GM21619 (cell line): ENCODE measurements at regions not wholly inside any gene's neighbourhood (a gene's known extent, or its start where the extent isn't known, plus 50 kb on each side); places are given as distances from the start of the nearest gene placed in this dataset.
"Not testable (repeated sequence)": the region's sequence is repeated elsewhere in the genome, so short reads cannot be mapped to it uniquely, and the experiment has no call there.

ENCODE experiments used
- ATAC-seq: cut with Tn5 transposase; IDR thresholded peaks from one replicate; pipeline ENCODE4 v1.9.1; 2021; ENCODE audit not compliant: unreplicated experiment

- not testable (repeated sequence) for ATAC-seq
Observed at GRCh38 chr10:46740368-46740767, 161.4 kb downstream of the SYT15 start.

DNA sequence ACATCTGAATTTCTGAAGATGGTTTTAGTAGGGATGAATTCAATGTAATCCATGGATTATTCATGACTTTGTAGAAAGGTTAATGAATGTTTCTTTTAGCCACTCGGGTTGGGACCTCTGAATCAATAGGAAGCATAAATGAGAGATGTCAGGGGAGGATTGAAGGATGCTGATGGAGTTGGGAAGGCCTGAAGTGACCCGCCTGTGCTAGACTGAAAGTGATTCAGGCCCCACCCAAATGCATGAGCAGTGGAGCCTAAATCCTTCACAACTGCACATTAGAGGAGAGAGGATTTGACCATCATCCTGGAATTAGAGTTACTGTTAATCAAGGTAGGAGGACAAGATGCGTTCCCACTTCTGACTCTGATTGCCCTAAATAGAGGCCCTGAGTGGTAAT lies 162.2 kb upstream of the PTPN20 start:
- peak; percentile 20 for ATAC-seq

DNA sequence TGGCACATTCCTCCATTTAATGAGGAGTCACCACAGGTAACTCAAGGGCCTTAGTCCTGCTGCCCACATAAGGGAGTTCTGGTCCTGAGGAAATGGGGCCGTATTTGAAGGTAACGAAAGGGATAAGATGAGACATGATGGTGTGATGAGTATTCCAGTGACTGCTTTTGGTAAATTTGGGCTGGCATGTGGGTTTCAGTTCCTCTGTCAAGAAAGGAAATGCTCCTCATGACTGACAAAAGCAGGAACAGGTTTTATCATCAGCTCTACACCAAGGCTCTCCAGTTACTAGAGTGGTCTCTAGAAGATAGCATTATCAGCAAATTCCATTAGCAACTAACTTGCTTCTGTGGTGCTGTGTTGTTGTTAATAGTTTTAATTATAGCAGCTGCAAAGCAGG lies 161.8 kb upstream of the PTPN20 start:
- ATAC-seq: peak; percentile 67

DNA sequence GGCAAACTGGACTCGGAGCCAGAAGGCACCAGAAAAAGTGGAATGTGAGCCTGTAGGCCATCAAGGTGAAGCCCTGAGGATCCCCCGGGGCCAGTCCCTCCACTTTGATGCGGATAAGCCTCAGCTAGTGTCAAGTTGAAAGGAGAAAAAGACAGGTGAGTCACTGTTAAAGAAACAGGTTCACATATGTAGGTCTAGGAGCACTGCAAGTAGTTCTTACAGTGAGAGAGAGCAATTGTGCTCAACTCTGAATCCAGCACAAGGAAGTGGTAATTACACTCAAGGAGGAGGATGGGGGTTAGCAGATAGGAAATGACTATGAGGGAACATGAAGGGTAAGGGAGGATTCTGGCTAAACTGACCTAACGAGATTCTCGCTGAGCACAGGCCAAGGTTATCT lies 157.5 kb upstream of the PTPN20 start:
- ATAC-seq: not testable (repeated sequence)

DNA sequence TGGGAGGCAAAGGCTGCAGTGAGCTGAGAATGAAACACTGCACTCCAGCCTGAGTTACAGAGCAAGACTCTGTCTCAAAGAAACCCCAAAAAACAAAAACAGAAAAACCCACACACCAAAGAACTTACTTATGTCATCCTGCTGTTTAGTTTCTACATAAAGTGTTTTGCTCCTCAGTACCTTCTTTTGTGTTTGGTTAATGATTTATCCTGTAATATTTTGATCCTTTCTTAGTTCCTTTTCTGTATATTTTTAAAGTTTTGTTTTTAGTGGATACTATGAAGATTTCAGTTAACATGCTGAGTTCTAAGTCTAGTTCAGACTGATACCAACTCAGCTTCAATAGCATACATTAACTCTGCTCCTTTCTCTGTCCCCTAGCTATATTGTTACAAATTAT lies 149.8 kb upstream of the PTPN20 start:
- peak; percentile 91 for ATAC-seq

DNA sequence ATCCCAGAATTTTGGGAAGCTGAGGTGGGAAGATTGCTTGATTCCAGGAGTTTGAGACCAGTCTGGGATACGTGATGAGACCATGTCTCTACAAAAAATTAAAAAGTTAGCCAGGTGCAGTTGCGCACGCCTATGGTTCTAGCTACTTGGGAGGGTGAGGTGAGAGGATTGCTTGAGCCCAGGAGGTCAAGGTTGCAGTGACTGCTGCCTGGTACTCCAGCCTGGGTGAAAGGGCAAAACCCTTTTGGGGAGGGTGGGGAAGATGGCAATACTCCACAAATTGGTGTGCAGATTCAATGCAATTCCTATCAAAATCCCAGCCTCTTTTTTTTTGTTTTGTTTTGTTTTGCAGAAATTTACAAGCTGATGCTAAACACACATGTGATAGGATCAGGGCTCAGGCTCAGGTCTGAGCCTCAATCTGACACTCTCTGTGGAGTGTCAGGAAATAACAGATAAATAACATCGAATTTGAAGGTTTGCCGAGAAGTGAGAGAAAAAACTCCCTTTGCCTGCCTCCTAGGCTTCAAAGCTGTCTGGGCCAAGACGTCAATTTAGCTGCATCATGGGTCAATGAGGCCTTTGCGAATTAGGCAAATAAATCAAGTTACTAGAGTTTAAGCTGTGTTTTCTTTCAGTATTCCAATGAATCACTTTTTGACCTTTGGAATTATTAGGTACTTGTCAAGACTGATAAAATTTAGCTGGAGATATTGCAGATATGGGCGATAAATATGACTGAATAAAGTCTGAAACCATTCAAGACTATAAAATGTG lies 142.5 kb upstream of the PTPN20 start:
- not testable (repeated sequence) for ATAC-seq

DNA sequence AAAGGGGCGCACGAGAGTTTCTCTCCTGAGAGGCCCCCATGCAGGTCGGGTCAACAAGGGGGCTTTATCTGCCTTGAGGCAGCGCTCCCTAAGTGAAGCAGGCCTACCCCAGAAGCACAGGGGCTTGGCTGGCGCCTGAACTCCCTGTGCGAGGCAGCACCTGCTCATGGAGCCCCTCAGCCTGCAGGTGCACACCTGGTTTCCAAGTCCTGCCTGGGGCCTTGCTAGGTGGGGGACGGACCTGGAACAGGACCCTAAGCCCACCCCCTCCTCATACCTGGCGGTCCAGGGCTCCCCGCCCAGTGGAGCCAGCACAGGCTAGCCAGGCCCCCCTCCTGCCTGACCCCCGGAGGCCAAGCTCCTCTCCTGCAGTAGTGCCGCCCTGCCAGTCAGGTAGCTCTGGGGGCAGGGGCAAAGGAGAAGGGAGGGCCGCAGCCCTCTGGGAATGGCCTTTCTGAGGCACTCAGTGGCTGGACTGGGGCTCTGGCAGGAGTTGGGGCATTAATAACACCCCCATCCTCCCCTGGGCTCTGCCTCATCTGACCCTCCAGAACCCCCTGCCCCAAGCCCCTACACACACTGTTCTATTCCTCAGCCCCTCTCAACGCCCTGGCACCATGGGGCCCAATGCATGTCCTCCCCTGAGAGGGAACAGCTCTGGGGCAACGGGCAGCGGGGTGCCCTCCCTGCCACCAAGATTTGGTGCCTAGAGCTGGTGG lies 137.9 kb upstream of the PTPN20 start:
- not testable (repeated sequence) for ATAC-seq

DNA sequence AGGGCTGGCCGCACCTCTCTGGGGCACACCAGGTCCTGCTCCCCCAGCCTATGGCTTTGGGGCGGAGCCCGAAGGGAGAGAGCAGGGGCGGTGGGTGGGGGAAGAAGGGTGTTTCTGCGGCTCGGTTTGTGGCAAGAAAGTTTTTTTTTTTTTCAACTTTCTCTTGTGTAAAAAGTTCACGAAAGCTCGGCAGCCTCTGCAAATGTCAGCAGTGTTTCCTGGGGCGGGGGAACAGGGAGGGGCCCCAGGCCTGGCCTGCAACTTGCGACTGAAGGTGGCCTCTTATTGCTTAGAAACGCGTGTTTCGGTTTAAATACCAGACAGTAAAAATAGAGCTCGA lies 137.4 kb upstream of the PTPN20 start:
- ATAC-seq: not testable (repeated sequence)

- ATAC-seq: not testable (repeated sequence)
Observed at GRCh38 chr10:46774366-46774765, 136.9 kb upstream of the PTPN20 start.

- not testable (repeated sequence) for ATAC-seq
Observed at GRCh38 chr10:46774945-46775667, 136.1 kb upstream of the PTPN20 start.

- ATAC-seq: not testable (repeated sequence)
Observed at GRCh38 chr10:46775668-46776059, 135.6 kb upstream of the PTPN20 start.

GRCh38 chr10:46779571-46779970 lies 131.7 kb upstream of the PTPN20 start:
- not testable (repeated sequence) for ATAC-seq

DNA sequence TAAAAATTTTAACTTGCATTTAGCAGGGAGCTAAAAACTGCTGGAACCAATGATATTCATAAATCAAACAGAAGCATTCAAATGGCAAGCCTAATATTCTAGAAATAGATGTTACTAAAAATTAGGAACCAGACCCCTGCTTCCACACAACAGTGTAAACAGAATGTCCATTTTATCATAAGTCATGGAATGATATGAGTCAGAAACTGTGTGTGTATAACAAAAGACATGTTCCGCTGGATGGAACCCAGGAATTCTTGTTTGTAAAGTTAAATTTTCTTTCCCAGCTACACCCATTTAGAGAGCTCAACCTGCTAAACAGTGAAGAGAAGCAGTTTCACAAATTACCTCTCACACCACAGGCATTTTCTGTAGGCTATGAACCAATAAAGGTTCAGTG lies 131.1 kb upstream of the PTPN20 start:
- ATAC-seq: not testable (repeated sequence)

DNA sequence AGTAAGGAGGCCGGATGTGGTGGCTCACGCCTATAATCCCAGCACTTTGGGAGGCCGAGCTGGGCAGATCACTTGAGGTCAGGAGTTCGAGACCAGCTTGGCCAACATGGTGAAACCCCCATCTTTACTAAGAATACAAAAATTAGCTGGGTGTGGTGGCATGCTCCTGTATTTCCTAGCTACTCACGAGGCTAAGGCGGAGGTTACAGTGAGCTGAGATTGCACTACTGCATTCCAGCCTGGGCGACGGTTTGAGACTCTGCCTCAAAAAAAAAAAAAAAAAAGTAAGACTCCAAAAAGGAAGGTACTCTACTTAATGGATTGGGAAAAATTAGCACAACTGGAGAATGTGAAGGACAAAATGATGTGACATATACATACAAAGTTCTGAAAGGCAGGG lies 130.2 kb upstream of the PTPN20 start:
- ATAC-seq: not testable (repeated sequence)

GRCh38 chr10:46782001-46782874 lies 129.0 kb upstream of the PTPN20 start:
- ATAC-seq: peak; percentile 45

DNA sequence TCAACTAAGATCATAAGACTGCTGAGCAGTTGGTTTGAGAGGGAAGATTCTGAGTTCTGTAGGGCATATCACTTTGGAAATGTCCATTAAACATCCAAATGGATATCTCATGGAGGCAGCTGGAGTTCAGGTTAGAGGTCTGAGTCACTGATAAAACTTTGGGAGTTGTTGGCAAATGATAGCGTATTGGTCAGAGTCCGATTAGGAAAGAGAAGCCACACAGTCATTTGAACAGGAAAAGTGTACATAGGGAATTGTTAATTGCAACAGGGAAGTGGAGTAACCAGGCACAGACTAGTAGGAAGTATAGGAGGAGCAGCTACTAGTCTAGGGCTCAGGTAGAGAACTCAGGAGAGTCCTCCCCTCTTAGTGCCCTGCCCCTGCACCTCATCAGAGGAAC lies 126.6 kb upstream of the PTPN20 start:
- ATAC-seq: not testable (repeated sequence)

GRCh38 chr10:46786125-46786517 lies 125.1 kb upstream of the PTPN20 start:
- not testable (repeated sequence) for ATAC-seq

DNA sequence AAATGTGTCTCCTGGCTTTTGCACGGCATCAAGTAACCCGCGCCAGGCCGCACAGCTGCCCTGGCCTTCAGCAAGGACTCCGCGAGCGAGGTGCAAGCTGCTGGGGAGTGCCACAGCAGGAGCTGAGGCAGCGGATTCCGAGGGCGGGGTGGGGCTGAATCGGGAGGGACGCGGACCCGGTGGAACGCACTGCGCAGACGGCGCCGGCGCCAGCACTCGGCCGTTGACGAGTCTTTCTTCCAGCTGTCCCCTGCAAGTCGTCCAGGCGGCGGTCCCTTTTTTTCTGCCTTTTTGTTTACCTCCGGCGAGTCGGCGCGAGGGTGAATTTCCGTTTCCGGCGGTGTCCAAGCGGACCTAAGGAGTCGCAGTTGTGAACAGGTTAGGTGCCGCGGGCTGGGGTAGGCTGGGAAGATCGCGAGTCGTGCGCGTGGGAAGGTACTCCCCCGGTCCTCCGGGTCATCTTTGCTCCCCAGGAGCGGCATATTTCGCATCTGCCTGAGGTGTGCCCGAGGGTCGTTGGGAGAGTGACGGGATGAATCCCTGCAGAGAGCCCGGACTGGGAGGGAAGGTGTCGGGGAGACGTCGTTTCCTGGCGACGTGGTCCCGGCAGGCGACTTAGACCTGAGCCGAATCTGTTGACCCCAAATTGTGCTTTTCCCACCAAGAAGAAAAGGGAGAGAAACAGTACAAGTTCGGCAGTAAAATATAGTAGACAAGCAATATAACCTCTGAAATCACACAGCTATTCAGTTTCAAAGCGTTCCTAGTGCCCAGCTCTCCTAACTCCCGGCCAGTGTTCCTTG lies 124.5 kb upstream of the PTPN20 start:
- ATAC-seq: peak; percentile 67

DNA sequence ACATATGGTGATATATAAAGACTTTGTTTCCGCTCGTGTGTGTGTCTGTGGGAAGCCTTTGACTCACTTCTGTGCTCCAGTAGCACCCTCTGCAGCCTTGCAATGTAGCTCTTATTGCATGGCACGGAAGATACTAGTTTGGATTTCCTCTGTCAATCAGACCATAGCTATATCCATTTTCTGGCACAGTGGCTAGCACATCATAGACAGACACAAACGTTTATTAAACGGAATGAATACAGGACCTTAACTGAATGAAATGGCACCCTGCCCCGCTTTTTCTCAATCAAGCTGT lies 124.0 kb upstream of the PTPN20 start:
- peak; percentile 40 for ATAC-seq
